ENCODE measurements at regions not wholly inside any gene's neighbourhood (a gene's known extent, or its start where the extent isn't known, plus 50 kb on each side); places are given as distances from the start of the nearest gene placed in this dataset.
"Not testable (repeated sequence)": the region's sequence is repeated elsewhere in the genome, so short reads cannot be mapped to it uniquely, and the experiment has no call there.

GRCh38 chr1:96222701-96223100 lies 498.9 kb upstream of the PTBP2 start:
- DNase-seq: no peak
- Histone ChIP-seq H3K27me3 (ENCODE audit: insufficient read depth) (no peaks in the 10 kb centered on the region), H3K79me2 (ENCODE audit: insufficient read depth) (no peaks in the 10 kb centered on the region), H3K9ac (no peak overlapping the region), H3K4me2 (no peak overlapping the region), H4K20me1 (ENCODE audit: insufficient read depth) (no peaks in the 10 kb centered on the region), H3K36me3 (replicated peaks in 1 of 2; ENCODE audit: control insufficient read depth in 1 of 2, insufficient read depth in 2 of 2, low read length in 1 of 2) (no peaks in the 10 kb centered on the region), H3K4me1 (ENCODE audit: control insufficient read depth in 1 of 2, insufficient read depth in 2 of 2, low read depth in 1 of 2, low read length in 1 of 2) (no peaks in the 10 kb centered on the region), H3K4me3 (ENCODE audit: low read depth in 2 of 2, low read length in 1 of 2) (no peak overlapping the region), H3F3A (replicated peaks; ENCODE audit: insufficient read depth) (no peaks in the 10 kb centered on the region), H3K27ac (ENCODE audit: low read depth in 2 of 2, low read length in 1 of 2) (no peak overlapping the region), H2AFZ (ENCODE audit: low read depth) (no peak overlapping the region), H3K9me2 (no peaks in the 10 kb centered on the region), H3K9me3 (no peaks in the 10 kb centered on the region)
- no peak for TF ChIP-seq YY1 (IDR thresholded peaks at IDR 0.05; ENCODE audit: low read depth)
- no peak for TF ChIP-seq TEAD4 (IDR thresholded peaks at IDR 0.05; ENCODE audit: borderline replicate concordance, insufficient read depth)
- TF ChIP-seq POLR2AphosphoS5 (IDR thresholded peaks at IDR 0.05; ENCODE audit: low read depth, low read length): no peak
- no peak for TF ChIP-seq SMC3 (IDR thresholded peaks at IDR 0.05; ENCODE audit: low read depth, low read length)
- TF ChIP-seq MXI1 (IDR thresholded peaks at IDR 0.05; ENCODE audit: low read depth, low read length): no peak
- TF ChIP-seq EZH2phosphoT487 (IDR thresholded peaks at IDR 0.05; ENCODE audit: borderline replicate concordance, low read depth): no peak
- TF ChIP-seq MEF2A (IDR thresholded peaks at IDR 0.05; ENCODE audit: borderline replicate concordance, low read depth): no peak
- TF ChIP-seq PBX3 (IDR thresholded peaks at IDR 0.05): no peak
- TF ChIP-seq EP300 (IDR thresholded peaks at IDR 0.05; ENCODE audit: borderline replicate concordance in 1 of 2, low read depth in 1 of 2, low read length in 1 of 2): no peak
- no peak for TF ChIP-seq RCOR1 (IDR thresholded peaks at IDR 0.05; ENCODE audit: low read length)
- TF ChIP-seq TCF12 (IDR thresholded peaks at IDR 0.05): no peak
- TF ChIP-seq RFX5 (IDR thresholded peaks at IDR 0.05; ENCODE audit: low read length): no peak
- TF ChIP-seq GABPA (IDR thresholded peaks at IDR 0.05; ENCODE audit: low read depth): no peak
- TF ChIP-seq IRF3 (IDR thresholded peaks at IDR 0.05; ENCODE audit: low read depth, low read length): no peak
- TF ChIP-seq CHD2 (IDR thresholded peaks at IDR 0.05; ENCODE audit: low read length, partially characterized antibody): no peak
- TF ChIP-seq REST (IDR thresholded peaks at IDR 0.05; ENCODE audit: low read depth, low read length): no peak
- ChIA-PET POLR2A (no interaction called here), CTCF (interaction anchor here (1.0 kb wide), 1 partner anchor 14 kb away, joined by 3 read pairs; no protein-coding TSS in a partner anchor)
- 18% methylated on average over 2 of the region's 2 CpGs for WGBS (ENCODE audit: low lambda C conversion rate)

GRCh38 chr1:96224229-96224628 lies 497.4 kb upstream of the PTBP2 start:
- H3K9me3 ChIP-seq, CTCF ChIA-PET: not testable (repeated sequence)

More at GRCh38 chr1:96224229-96224628, 497.4 kb upstream of the PTBP2 start:
- H3K79me2 ChIP-seq (ENCODE audit: insufficient read depth); H3K27ac ChIP-seq (ENCODE audit: low read depth in 2 of 2, low read length in 1 of 2); POLR2A ChIA-PET; H3K4me2 ChIP-seq; H3K9ac ChIP-seq; H2AFZ ChIP-seq (ENCODE audit: low read depth); H3F3A ChIP-seq (replicated peaks; ENCODE audit: insufficient read depth); H3K36me3 ChIP-seq (replicated peaks in 1 of 2; ENCODE audit: control insufficient read depth in 1 of 2, insufficient read depth in 2 of 2, low read length in 1 of 2); H3K27me3 ChIP-seq (ENCODE audit: insufficient read depth); H3K4me3 ChIP-seq (ENCODE audit: low read depth in 2 of 2, low read length in 1 of 2); H3K4me1 ChIP-seq (ENCODE audit: control insufficient read depth in 1 of 2, insufficient read depth in 2 of 2, low read depth in 1 of 2, low read length in 1 of 2); H3K9me2 ChIP-seq; H4K20me1 ChIP-seq (ENCODE audit: insufficient read depth); DNase-seq: not testable (repeated sequence)
- WGBS (ENCODE audit: low lambda C conversion rate): 70% methylated on average over 2 of the region's 20 CpGs

Measured in SK-N-SH (cell line).